ENCODE measurements at regions not wholly inside any gene's neighbourhood (a gene's known extent, or its start where the extent isn't known, plus 50 kb on each side); places are given as distances from the start of the nearest gene placed in this dataset.
A peak's percentile ranks its signal among the peaks of the same experiment; 100 is the strongest.
"Not testable (repeated sequence)": the region's sequence is repeated elsewhere in the genome, so short reads cannot be mapped to it uniquely, and the experiment has no call there.

DNA sequence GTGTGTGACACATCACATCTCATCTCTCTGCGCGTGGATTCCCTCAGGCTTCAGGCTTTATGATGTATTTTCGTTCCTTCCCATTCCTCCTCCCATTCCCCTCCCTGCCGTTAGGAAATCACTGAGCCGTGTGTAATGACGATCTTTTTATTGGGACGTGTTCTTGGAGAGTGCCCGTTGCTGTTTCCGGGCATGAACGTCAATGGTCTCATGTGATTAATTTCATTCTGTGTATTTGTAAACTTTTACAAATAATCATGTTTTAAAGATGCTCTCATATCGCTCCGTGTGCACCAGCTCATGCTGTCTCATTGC is 271.3 kb downstream of the ADGRD1 start:
- WGBS (ENCODE audit: low lambda C conversion rate, missing lambda C conversion rate): 80% methylated on average over 11 of the region's 12 CpGs
- H3K4me1 ChIP-seq (ENCODE audit: insufficient read depth): peaks cover 11% of the 10 kb centered on the region
- DNase-seq (ENCODE audit: low spot score); H3K79me2 ChIP-seq; H4K20me1 ChIP-seq (ENCODE audit: insufficient read depth, poor library complexity, severe bottlenecking); H2AFZ ChIP-seq; H3K27ac ChIP-seq; H3K9me3 ChIP-seq (ENCODE audit: low read depth); H3K27me3 ChIP-seq; H3K9me2 ChIP-seq (replicated peaks; ENCODE audit: insufficient read depth); H3K4me2 ChIP-seq; H3K4me3 ChIP-seq; H3K36me3 ChIP-seq (replicated peaks; ENCODE audit: insufficient read depth, low read depth): not testable (repeated sequence)

DNA sequence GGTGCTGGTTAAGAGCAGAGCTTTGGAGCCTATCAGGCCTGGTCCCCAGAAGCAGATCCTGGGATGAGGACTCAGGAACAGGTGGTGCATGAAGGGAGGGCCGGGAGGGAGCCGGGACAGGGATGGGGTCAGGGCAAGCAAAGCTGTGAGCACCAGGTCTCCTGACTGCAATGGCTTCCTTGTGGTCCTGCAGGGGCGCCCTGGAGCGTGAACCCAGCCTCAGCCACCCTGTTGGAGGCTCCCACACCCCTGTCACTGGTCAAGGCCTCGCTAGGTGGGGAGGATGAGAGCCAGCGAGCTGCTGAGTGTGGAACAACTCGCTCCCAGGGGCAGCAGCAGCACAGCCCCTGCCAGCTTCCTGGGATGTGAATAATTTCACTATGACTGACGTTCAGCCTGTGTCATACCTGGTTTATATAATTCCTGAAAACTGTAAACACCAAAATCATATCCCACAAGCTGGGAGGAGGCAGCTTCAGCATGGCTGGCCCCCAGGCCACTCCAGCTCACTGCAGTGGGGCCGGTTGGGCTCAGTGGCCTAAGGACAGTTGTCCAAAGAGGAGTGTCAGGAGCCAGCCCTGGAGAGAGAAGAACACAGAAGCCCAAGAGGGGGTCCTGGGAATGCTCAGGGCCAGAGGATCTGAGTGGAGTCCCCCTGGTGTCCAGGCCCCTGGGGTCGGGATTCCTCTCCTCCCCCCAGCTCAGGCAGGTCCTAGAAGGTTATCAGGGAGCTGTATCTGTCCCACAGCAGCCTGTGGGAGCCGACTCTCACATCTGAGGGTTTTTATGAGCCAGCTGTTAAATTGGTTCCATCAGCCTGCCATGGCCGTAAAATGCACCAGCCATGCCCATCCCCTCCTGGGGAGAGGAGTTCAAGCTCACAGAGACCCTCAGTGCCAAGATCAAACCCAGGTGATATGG is 272.9 kb downstream of the ADGRD1 start:
- 62% methylated on average over 12 of the region's 12 CpGs for WGBS (ENCODE audit: low lambda C conversion rate, missing lambda C conversion rate)
- no peaks in the 10 kb centered on the region for H4K20me1 ChIP-seq (ENCODE audit: insufficient read depth, poor library complexity, severe bottlenecking)
- H3K4me2 ChIP-seq: no peak overlapping the region
- no peaks in the 10 kb centered on the region for H3K9me3 ChIP-seq (ENCODE audit: low read depth)
- H3K27ac ChIP-seq: no peak overlapping the region
- H3K4me1 ChIP-seq (ENCODE audit: insufficient read depth): peaks cover 15% of the 10 kb centered on the region
- TF ChIP-seq EZH2 (IDR thresholded peaks at IDR 0.05; ENCODE audit: borderline replicate concordance) (no peak), EZH2phosphoT487 (IDR thresholded peaks at IDR 0.05; ENCODE audit: low read depth, severe bottlenecking, unreplicated experiment) (no peak)
- TF ChIP-seq, protein P1, sequence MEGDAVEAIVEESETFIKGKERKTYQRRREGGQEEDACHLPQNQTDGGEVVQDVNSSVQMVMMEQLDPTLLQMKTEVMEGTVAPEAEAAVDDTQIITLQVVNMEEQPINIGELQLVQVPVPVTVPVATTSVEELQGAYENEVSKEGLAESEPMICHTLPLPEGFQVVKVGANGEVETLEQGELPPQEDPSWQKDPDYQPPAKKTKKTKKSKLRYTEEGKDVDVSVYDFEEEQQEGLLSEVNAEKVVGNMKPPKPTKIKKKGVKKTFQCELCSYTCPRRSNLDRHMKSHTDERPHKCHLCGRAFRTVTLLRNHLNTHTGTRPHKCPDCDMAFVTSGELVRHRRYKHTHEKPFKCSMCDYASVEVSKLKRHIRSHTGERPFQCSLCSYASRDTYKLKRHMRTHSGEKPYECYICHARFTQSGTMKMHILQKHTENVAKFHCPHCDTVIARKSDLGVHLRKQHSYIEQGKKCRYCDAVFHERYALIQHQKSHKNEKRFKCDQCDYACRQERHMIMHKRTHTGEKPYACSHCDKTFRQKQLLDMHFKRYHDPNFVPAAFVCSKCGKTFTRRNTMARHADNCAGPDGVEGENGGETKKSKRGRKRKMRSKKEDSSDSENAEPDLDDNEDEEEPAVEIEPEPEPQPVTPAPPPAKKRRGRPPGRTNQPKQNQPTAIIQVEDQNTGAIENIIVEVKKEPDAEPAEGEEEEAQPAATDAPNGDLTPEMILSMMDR (IDR thresholded peaks at IDR 0.05; ENCODE audit: poor library complexity): no peak
- no peak for DNase-seq (ENCODE audit: low spot score)
- H3K36me3 ChIP-seq (replicated peaks; ENCODE audit: insufficient read depth, low read depth): no peaks in the 10 kb centered on the region
- no peaks in the 10 kb centered on the region for H3K79me2 ChIP-seq
- H2AFZ ChIP-seq: no peak overlapping the region
- no peaks in the 10 kb centered on the region for H3K27me3 ChIP-seq
- no peak overlapping the region for H3K4me3 ChIP-seq
- H3K9me2 ChIP-seq (replicated peaks; ENCODE audit: insufficient read depth): no peaks in the 10 kb centered on the region

GRCh38 chr12:131227641-131228040 is 273.9 kb downstream of the ADGRD1 start:
- H3K4me1 ChIP-seq (ENCODE audit: insufficient read depth): peaks cover 15% of the 10 kb centered on the region
- H4K20me1 ChIP-seq (ENCODE audit: insufficient read depth, poor library complexity, severe bottlenecking); H3K27me3 ChIP-seq; H3K9me3 ChIP-seq (ENCODE audit: low read depth); H3K9me2 ChIP-seq (replicated peaks; ENCODE audit: insufficient read depth); H2AFZ ChIP-seq; H3K27ac ChIP-seq; H3K79me2 ChIP-seq; H3K4me2 ChIP-seq; H3K4me3 ChIP-seq; DNase-seq (ENCODE audit: low spot score); H3K36me3 ChIP-seq (replicated peaks; ENCODE audit: insufficient read depth, low read depth): not testable (repeated sequence)
- 97% methylated on average over 15 of the region's 22 CpGs for WGBS (ENCODE audit: low lambda C conversion rate, missing lambda C conversion rate)

DNA sequence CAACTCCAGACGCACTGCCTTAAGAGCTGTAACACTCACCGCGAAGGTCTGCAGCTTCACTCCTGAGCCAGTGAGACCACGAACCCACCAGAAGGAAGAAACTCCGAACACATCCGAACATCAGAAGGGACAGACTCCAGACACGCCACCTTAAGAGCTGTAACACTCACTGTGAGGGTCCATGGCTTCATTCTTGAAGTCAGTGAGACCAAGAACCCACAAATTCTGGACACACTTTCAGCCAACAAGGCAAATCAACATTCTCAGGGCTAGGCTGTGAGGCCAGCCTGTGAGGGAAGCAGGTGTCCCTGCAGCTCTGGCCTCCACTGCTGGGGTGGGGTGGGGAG is 275.3 kb downstream of the ADGRD1 start:
- not testable (repeated sequence) for H3K9me2 ChIP-seq (replicated peaks; ENCODE audit: insufficient read depth); H3K27ac ChIP-seq; H3K36me3 ChIP-seq (replicated peaks; ENCODE audit: insufficient read depth, low read depth); H4K20me1 ChIP-seq (ENCODE audit: insufficient read depth, poor library complexity, severe bottlenecking); H3K27me3 ChIP-seq; DNase-seq (ENCODE audit: low spot score); H3K4me3 ChIP-seq; H3K79me2 ChIP-seq; H3K9me3 ChIP-seq (ENCODE audit: low read depth); H2AFZ ChIP-seq
- H3K4me1 ChIP-seq (ENCODE audit: insufficient read depth): peaks cover 15% of the 10 kb centered on the region
- H3K4me2 ChIP-seq: peak overlapping the region; percentile 68
- WGBS (ENCODE audit: low lambda C conversion rate, missing lambda C conversion rate): 71% methylated on average over 5 of the region's 7 CpGs

GRCh38 chr12:131229426-131230339 is 276.0 kb downstream of the ADGRD1 start:
- Histone ChIP-seq H3K36me3 (replicated peaks; ENCODE audit: insufficient read depth, low read depth) (no peaks in the 10 kb centered on the region), H3K79me2 (no peaks in the 10 kb centered on the region), H3K4me2 (peak overlapping the region; percentile 68), H3K27me3 (no peaks in the 10 kb centered on the region), H4K20me1 (ENCODE audit: insufficient read depth, poor library complexity, severe bottlenecking) (no peaks in the 10 kb centered on the region), H3K27ac (peak overlapping the region; percentile 55), H3K4me3 (no peak overlapping the region), H3K4me1 (ENCODE audit: insufficient read depth) (peaks cover 18% of the 10 kb centered on the region), H2AFZ (peak overlapping the region; percentile 63), H3K9me2 (replicated peaks; ENCODE audit: insufficient read depth) (no peaks in the 10 kb centered on the region), H3K9me3 (ENCODE audit: low read depth) (no peaks in the 10 kb centered on the region)
- TF ChIP-seq EZH2 (IDR thresholded peaks at IDR 0.05; ENCODE audit: borderline replicate concordance): no peak
- no peak for TF ChIP-seq EZH2phosphoT487 (IDR thresholded peaks at IDR 0.05; ENCODE audit: low read depth, severe bottlenecking, unreplicated experiment)
- TF ChIP-seq, protein P1 (IDR thresholded peaks at IDR 0.05; ENCODE audit: poor library complexity): no peak
- peak; percentile 44 for DNase-seq (ENCODE audit: low spot score)
- WGBS (ENCODE audit: low lambda C conversion rate, missing lambda C conversion rate): 28% methylated on average over 15 of the region's 17 CpGs
